Peyer's patch (tissue), 4 donors: ENCODE measurements at regions not wholly inside any gene's neighbourhood (a gene's known extent, or its start where the extent isn't known, plus 50 kb on each side); places are given as distances from the start of the nearest gene placed in this dataset.

Experiments used
- POLR2A ChIP-seq, 2 donors: fragments of 450-650 bp; IDR thresholded peaks; one replicate each; pipeline ENCODE4 v1.5.1; 2017; ENCODE audit warnings: antibody characterized with exemption in 2 of 2, mild to moderate bottlenecking in 2 of 2, moderate library complexity in 2 of 2
- TF ChIP-seq, protein P1 (sequence below), 6 experiments: fragments of 450-650 bp in 4 of 6; fragments of 200-600 bp in 2 of 6; sonication (generic) in 1 of 6; IDR thresholded peaks; one replicate each; pipeline ENCODE4 v1.5.1; 2017 to 2019; ENCODE audit warnings: antibody characterized with exemption in 6 of 6, mild to moderate bottlenecking in 3 of 6, moderate library complexity in 1 of 6

DNA sequence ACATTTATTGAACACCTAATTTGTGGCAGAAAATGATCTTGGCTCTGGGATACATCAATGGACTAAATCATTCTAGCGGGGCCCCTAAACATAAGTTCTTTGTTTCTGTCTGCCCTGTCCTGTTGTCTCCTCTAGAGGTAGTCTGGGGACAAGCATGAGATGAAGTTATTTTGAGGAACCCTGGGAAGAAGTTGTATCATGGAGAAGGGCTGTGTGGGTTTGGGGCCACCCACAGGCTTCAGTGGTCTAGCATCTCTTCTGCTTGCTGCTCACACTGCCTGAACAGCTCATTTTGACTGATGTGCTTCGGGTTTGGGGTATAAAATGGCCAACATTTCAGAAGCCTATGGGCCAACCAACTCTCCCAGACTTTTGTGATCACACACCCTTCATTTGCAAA lies 50.3 kb upstream of the OSBPL11 start:
- TF ChIP-seq, protein P1, sequence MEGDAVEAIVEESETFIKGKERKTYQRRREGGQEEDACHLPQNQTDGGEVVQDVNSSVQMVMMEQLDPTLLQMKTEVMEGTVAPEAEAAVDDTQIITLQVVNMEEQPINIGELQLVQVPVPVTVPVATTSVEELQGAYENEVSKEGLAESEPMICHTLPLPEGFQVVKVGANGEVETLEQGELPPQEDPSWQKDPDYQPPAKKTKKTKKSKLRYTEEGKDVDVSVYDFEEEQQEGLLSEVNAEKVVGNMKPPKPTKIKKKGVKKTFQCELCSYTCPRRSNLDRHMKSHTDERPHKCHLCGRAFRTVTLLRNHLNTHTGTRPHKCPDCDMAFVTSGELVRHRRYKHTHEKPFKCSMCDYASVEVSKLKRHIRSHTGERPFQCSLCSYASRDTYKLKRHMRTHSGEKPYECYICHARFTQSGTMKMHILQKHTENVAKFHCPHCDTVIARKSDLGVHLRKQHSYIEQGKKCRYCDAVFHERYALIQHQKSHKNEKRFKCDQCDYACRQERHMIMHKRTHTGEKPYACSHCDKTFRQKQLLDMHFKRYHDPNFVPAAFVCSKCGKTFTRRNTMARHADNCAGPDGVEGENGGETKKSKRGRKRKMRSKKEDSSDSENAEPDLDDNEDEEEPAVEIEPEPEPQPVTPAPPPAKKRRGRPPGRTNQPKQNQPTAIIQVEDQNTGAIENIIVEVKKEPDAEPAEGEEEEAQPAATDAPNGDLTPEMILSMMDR (IDR thresholded peaks at IDR 0.05): no peak
- no peak for TF ChIP-seq POLR2A (IDR thresholded peaks at IDR 0.05)
